H1 (cell line): ENCODE measurements at regions not wholly inside any gene's neighbourhood (a gene's known extent, or its start where the extent isn't known, plus 50 kb on each side); places are given as distances from the start of the nearest gene placed in this dataset.

Experiments used
- CBX5 ChIP-seq: fragments of 300-800, 300-1000 bp; sonication (generic); IDR thresholded peaks from 2 replicates; pipeline ENCODE4 v1.7.1; 2016; ENCODE audit warnings: antibody characterized with exemption, low read length, low read depth
- CHD2 ChIP-seq: IDR thresholded peaks from 2 replicates; pipeline ENCODE4 v1.6.1; 2012; ENCODE audit warnings: low read length, improper control_type of control experiment
- CTBP2 ChIP-seq: IDR thresholded peaks from 2 replicates; pipeline ENCODE4 v1.7.0; 2011; ENCODE audit warnings: borderline replicate concordance, mild to moderate bottlenecking, moderate library complexity, mixed read lengths, low read length; ENCODE audit not compliant: insufficient read depth, insufficient read length
- TBP ChIP-seq: IDR thresholded peaks from 2 replicates; pipeline ENCODE4 v1.6.1; 2011; ENCODE audit warnings: low read depth, low read length, improper control_type of control experiment
- YY1 ChIP-seq: IDR thresholded peaks from 2 replicates; pipeline ENCODE4 v1.6.1; 2011; ENCODE audit warnings: low read depth, mild to moderate bottlenecking, low read length
- ZNF274 ChIP-seq: IDR thresholded peaks from 2 replicates; pipeline ENCODE4 v1.7.0; 2012; ENCODE audit warnings: low read length, borderline replicate concordance; ENCODE audit errors: extremely low read depth
- TF ChIP-seq, protein P1 (sequence below): fragments of 300-600 bp; sonication (generic); IDR thresholded peaks from 2 replicates; pipeline ENCODE4 v1.7.1; 2012; ENCODE audit warnings: low read length, moderate library complexity, mild to moderate bottlenecking, inconsistent platforms; ENCODE audit not compliant: insufficient replicate concordance
- TF ChIP-seq, protein P2 (sequence below): IDR thresholded peaks from 2 replicates; pipeline ENCODE4 v1.6.1; 2011; ENCODE audit warnings: low read depth, mild to moderate bottlenecking, low read length; ENCODE audit not compliant: insufficient read depth

DNA sequence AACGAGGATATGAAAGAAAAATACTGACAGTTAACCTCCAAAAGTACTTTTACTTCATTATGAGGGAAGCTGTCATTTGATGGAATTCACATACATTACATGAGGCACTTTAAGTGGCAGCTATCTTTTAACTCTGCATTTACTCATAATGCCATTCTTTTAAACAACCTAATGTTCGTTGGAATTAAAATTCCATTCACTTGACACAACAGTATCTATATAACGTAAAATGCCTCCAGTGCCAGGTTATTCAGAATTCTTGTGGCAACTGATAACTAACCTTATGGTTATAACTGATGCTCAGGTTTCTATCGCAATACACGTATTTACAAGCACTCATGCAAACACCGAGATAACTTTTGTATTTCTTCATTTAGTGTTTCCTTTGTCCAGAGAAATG lies 376.9 kb upstream of the GRAMD2B start (continued):
- TF ChIP-seq, protein P1, sequence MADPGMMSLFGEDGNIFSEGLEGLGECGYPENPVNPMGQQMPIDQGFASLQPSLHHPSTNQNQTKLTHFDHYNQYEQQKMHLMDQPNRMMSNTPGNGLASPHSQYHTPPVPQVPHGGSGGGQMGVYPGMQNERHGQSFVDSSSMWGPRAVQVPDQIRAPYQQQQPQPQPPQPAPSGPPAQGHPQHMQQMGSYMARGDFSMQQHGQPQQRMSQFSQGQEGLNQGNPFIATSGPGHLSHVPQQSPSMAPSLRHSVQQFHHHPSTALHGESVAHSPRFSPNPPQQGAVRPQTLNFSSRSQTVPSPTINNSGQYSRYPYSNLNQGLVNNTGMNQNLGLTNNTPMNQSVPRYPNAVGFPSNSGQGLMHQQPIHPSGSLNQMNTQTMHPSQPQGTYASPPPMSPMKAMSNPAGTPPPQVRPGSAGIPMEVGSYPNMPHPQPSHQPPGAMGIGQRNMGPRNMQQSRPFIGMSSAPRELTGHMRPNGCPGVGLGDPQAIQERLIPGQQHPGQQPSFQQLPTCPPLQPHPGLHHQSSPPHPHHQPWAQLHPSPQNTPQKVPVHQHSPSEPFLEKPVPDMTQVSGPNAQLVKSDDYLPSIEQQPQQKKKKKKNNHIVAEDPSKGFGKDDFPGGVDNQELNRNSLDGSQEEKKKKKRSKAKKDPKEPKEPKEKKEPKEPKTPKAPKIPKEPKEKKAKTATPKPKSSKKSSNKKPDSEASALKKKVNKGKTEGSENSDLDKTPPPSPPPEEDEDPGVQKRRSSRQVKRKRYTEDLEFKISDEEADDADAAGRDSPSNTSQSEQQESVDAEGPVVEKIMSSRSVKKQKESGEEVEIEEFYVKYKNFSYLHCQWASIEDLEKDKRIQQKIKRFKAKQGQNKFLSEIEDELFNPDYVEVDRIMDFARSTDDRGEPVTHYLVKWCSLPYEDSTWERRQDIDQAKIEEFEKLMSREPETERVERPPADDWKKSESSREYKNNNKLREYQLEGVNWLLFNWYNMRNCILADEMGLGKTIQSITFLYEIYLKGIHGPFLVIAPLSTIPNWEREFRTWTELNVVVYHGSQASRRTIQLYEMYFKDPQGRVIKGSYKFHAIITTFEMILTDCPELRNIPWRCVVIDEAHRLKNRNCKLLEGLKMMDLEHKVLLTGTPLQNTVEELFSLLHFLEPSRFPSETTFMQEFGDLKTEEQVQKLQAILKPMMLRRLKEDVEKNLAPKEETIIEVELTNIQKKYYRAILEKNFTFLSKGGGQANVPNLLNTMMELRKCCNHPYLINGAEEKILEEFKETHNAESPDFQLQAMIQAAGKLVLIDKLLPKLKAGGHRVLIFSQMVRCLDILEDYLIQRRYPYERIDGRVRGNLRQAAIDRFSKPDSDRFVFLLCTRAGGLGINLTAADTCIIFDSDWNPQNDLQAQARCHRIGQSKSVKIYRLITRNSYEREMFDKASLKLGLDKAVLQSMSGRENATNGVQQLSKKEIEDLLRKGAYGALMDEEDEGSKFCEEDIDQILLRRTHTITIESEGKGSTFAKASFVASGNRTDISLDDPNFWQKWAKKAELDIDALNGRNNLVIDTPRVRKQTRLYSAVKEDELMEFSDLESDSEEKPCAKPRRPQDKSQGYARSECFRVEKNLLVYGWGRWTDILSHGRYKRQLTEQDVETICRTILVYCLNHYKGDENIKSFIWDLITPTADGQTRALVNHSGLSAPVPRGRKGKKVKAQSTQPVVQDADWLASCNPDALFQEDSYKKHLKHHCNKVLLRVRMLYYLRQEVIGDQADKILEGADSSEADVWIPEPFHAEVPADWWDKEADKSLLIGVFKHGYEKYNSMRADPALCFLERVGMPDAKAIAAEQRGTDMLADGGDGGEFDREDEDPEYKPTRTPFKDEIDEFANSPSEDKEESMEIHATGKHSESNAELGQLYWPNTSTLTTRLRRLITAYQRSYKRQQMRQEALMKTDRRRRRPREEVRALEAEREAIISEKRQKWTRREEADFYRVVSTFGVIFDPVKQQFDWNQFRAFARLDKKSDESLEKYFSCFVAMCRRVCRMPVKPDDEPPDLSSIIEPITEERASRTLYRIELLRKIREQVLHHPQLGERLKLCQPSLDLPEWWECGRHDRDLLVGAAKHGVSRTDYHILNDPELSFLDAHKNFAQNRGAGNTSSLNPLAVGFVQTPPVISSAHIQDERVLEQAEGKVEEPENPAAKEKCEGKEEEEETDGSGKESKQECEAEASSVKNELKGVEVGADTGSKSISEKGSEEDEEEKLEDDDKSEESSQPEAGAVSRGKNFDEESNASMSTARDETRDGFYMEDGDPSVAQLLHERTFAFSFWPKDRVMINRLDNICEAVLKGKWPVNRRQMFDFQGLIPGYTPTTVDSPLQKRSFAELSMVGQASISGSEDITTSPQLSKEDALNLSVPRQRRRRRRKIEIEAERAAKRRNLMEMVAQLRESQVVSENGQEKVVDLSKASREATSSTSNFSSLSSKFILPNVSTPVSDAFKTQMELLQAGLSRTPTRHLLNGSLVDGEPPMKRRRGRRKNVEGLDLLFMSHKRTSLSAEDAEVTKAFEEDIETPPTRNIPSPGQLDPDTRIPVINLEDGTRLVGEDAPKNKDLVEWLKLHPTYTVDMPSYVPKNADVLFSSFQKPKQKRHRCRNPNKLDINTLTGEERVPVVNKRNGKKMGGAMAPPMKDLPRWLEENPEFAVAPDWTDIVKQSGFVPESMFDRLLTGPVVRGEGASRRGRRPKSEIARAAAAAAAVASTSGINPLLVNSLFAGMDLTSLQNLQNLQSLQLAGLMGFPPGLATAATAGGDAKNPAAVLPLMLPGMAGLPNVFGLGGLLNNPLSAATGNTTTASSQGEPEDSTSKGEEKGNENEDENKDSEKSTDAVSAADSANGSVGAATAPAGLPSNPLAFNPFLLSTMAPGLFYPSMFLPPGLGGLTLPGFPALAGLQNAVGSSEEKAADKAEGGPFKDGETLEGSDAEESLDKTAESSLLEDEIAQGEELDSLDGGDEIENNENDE = no peak
- TF ChIP-seq ZNF274 (no peak), CBX5 (no peak), TBP (no peak), CTBP2 (no peak), YY1 (no peak), CHD2 (no peak)
- TF ChIP-seq, protein P2, sequence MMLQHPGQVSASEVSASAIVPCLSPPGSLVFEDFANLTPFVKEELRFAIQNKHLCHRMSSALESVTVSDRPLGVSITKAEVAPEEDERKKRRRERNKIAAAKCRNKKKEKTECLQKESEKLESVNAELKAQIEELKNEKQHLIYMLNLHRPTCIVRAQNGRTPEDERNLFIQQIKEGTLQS = no peak
